GM12878 (cell line): ENCODE measurements at regions not wholly inside any gene's neighbourhood (a gene's known extent, or its start where the extent isn't known, plus 50 kb on each side); places are given as distances from the start of the nearest gene placed in this dataset.

Source experiments
- CHD2 ChIP-seq: IDR thresholded peaks from 2 replicates; pipeline ENCODE4 v1.6.1; 2011; ENCODE audit warnings: low read depth, low read length, improper control_type of control experiment, borderline replicate concordance
- CTCF ChIP-seq, 3 experiments: IDR thresholded peaks in 2 of 3; conservative IDR thresholded peaks in 1 of 3; 2 replicates each; pipeline ENCODE4 v1.5.1; 2011; ENCODE audit warnings: low read depth in 3 of 3, low read length in 3 of 3, mild to moderate bottlenecking in 3 of 3, control low read depth in 2 of 3, moderate library complexity in 2 of 3, inconsistent platforms in 1 of 3, mixed read lengths in 1 of 3; ENCODE audit not compliant: control insufficient read depth in 2 of 3, insufficient read depth in 1 of 3; ENCODE audit errors: extremely low read depth in 1 of 3
- ELK1 ChIP-seq: IDR thresholded peaks from 2 replicates; pipeline ENCODE4 v1.6.1; 2012; ENCODE audit warnings: low read depth, low read length, improper control_type of control experiment
- EZH2 ChIP-seq: IDR thresholded peaks from 2 replicates; pipeline ENCODE4 v1.6.1; 2012; ENCODE audit warnings: low read depth, mild to moderate bottlenecking, control low read depth, inconsistent platforms, low read length, borderline replicate concordance; ENCODE audit not compliant: control insufficient read depth
- HDAC2 ChIP-seq: fragments of 200-600 bp; sonication (generic); IDR thresholded peaks from 2 replicates; pipeline ENCODE4 v1.6.1; 2017
- PML ChIP-seq: IDR thresholded peaks from 2 replicates; pipeline ENCODE4 v1.6.1; 2012; ENCODE audit warnings: low read length, inconsistent platforms
- POLR2A ChIP-seq: IDR thresholded peaks from 2 replicates; pipeline ENCODE4 v1.6.1; 2011; ENCODE audit warnings: low read depth, mild to moderate bottlenecking, low read length
- RAD51 ChIP-seq: fragments of 450-650 bp; IDR thresholded peaks from 2 replicates; pipeline ENCODE4 v1.6.1; 2016; ENCODE audit warnings: moderate library complexity, mild to moderate bottlenecking, inconsistent platforms
- RCOR1 ChIP-seq: conservative IDR thresholded peaks from 2 replicates; pipeline ENCODE4 v1.6.1; 2012; ENCODE audit warnings: low read depth, low read length, improper control_type of control experiment
- REST ChIP-seq: IDR thresholded peaks from 2 replicates; pipeline ENCODE4 v1.6.1; 2012; ENCODE audit warnings: mild to moderate bottlenecking, low read depth, low read length
- SIN3A ChIP-seq: IDR thresholded peaks from 2 replicates; pipeline ENCODE4 v1.6.1; 2012; ENCODE audit warnings: low read depth, low read length, improper control_type of control experiment
- SMC3 ChIP-seq: IDR thresholded peaks from 2 replicates; pipeline ENCODE4 v1.6.1; 2011; ENCODE audit warnings: low read length, improper control_type of control experiment, borderline replicate concordance
- SREBF2 ChIP-seq: IDR thresholded peaks from 2 replicates; pipeline ENCODE4 v1.6.1; 2012; ENCODE audit warnings: mild to moderate bottlenecking, low read length

- TF ChIP-seq CTCF (IDR thresholded peaks at IDR 0.05 in 2 of 3, conservative IDR thresholded peaks at IDR 0.05 in 1 of 3; ENCODE audit: control insufficient read depth in 2 of 3, extremely low read depth in 1 of 3, insufficient read depth in 1 of 3, low read depth in 3 of 3, low read length in 3 of 3) (no peak), SMC3 (no peak), RCOR1 (no peak), RAD51 (no peak), ELK1 (no peak), HDAC2 (no peak), POLR2A (no peak), CHD2 (no peak), EZH2 (no peak), SREBF2 (no peak), REST (no peak), SIN3A (no peak), PML (no peak)
These were observed 51.8 kb upstream of the BMPER start for GRCh38 chr7:33853361-33854062.
